GM18870 (cell line): ENCODE measurements at regions not wholly inside any gene's neighbourhood (a gene's known extent, or its start where the extent isn't known, plus 50 kb on each side); places are given as distances from the start of the nearest gene placed in this dataset.

ENCODE experiments used
- ATAC-seq: cut with Tn5 transposase; IDR thresholded peaks from one replicate; pipeline ENCODE4 v1.9.1; 2021; ENCODE audit warnings: moderate library complexity; ENCODE audit not compliant: unreplicated experiment

DNA sequence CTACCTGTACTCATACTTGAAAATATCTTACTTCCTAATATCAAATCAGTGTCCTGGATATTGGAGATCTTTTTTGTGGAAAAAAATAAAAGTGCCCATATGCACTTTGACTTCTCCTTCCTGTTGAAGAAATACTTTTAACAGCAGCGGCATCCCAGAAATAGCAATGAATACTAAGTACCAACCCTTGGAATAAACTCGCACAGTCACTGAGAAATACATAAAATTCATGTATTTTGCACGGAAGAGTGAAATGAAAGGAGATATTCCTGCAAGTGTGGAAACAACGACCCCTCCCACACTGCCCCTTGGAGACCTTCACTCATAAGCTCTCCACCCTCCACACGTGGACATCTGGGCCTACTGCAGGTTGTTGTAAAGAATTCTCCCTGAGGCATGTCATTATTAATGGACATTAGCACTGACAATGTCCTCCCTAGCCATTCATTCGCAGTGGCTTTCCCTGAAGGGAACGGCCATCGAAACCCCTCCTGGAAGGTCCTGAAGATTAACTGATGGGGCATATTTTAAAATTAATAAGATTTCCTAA, 407.6 kb upstream of the PFKP start:
- ATAC-seq = no peak

DNA sequence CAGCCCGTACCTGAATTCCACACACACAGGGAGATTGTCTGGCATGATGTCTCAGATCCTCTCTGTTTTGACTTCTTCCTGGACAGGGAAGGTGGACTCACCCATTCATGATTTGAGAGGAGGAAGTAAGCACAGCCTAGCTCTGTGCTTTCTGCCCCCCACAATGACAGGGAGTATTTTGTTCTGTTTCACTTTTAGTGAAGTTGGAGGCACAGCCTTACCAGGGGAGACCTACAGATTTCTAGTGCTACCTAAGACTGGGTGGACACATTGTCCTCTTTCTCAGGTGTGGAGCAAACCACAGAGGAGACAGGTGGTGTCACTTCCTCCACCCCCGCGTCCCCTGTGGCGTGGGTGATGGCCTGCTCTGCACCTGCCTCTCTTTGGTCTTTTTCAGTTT, 408.6 kb upstream of the PFKP start:
- ATAC-seq = no peak

DNA sequence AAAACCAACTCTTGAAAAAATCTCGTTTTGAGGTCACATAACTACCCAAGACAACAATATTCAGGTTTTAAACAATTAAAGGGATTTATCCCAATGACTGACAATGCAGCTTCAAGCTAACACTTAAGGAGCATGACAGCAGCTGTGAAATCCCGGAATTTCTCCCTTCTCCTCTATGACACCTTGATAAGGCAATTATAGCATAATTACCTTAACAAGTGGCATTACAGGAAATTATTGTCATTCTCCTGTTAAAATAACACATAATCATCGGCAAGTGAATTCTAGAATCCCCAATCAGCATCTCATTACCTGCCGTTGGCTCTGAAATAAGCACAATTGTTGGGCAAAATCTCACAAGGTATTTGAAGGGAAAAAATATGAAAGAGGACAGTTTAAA, 417.0 kb upstream of the PFKP start:
- no peak for ATAC-seq

DNA sequence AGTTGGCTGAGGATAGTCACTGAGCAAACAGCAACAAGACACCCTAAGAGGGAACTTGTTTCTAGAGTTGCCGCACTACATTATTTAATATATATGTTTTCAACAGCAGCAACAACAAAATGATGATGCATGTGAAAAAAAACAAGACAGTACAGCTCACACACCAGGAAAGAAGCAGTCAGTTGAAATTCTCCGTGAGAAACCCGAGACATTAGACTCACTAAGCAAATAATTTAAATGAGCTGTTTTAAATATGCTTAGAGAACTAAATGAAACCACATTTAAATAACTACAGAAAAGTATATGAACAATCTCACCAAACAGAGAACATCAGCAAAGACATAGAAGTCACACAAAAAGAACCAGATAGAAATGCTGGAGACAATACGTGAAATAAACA, 426.3 kb upstream of the PFKP start:
- ATAC-seq = no peak

DNA sequence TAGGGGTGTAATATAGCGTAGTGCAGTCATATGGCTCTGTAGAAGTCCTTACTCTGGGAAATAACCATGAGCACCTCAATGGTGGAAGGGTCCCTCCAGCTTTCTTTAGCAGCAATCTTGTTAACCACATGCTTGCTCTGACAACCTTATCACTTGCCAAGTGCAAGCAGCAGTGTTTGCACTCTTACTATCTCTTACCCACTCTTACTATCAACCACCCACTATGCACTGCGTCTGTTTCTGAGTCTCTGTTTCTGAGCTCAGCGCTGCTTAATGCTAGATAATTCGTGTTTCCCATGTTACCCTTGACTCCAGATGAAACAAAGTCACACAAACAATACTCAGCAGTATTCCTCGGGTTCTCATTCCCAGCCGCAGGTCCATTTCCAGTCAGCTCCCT, 433.7 kb upstream of the PFKP start:
- no peak for ATAC-seq

DNA sequence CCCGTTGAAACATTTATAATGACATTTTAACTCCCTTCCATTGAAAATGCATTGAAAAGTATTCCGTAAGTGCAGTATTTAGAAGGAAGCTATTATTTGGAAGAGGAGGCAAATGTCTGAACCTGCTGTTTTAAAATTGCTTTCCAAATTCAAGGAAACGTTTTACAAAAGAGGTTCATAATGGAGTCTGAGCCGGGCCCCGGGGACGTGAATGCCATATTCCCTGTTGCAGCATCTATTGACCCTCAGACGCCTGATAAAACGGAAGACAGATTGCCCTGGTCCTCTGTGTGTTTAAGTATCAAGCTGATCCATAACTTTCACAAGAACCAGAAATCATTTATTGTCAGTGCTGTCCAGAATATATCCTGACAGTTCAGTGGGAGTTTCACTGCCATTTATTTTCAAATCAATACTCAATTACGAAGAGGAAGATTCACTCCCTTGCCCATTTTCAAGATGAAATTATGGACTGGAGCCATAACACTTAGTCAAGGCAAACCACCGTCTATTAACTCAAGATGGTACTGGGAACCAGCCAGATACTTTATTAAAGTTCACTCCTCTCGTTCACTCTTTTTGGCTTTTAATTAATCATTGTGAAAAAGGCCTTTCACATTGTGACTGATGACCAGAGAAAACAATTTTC, 435.7 kb upstream of the PFKP start:
- no peak for ATAC-seq

DNA sequence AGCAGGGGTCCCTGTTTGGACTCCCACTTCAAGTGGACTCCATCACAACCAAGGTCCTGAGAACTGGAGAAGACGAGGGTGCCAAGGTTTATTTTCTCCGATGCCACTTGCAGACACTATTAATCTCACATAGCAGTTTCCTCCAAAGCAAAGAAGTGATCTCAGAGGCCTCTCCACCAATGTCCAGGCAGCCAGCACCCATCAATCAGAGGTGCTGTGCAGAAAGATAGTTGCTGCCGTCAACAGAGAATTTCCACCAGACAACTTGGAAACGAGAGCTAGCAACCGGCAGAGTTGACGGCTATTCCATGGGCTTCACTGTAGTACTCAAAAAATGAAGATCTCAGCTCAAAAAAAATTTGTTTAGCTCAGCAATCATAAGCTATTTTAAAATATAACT, 438.6 kb upstream of the PFKP start:
- no peak for ATAC-seq

DNA sequence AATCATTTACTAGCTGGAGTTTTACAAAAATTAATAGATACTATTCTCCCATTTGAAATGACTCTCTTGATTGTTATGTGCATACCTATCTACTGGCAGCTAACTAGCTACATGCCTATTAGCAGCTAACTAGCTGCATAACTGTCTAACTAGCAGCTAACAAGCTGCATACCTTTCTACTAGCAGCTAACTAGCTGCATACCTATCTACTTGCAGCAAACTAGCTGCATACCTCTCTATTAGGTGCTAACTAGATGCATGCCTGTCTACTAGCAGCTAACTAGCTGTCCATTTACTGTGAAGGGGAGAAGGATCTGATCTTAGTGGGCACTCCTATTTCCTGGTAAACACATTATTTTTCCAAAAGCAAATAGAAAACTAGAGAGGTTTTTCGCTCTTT, 439.4 kb upstream of the PFKP start:
- no peak for ATAC-seq

DNA sequence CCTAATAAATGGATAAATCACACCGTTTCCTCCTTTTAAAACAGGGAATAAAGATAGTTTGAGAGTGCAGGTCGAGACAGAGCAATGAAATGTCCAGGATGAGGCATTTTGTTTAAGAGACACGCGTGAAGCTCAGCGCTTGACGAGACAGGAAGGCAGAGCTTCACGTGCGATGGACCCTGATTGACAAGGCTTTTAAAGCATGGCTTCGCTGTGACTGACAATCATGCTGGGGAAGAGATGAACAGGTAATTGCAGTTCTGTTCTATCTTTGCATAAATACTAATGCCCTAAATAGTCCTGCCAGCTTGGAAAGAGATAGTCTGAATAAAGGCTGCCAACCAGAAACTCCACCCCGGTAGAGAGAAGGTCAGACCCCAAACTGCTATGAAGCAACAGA, 442.3 kb upstream of the PFKP start:
- no peak for ATAC-seq

DNA sequence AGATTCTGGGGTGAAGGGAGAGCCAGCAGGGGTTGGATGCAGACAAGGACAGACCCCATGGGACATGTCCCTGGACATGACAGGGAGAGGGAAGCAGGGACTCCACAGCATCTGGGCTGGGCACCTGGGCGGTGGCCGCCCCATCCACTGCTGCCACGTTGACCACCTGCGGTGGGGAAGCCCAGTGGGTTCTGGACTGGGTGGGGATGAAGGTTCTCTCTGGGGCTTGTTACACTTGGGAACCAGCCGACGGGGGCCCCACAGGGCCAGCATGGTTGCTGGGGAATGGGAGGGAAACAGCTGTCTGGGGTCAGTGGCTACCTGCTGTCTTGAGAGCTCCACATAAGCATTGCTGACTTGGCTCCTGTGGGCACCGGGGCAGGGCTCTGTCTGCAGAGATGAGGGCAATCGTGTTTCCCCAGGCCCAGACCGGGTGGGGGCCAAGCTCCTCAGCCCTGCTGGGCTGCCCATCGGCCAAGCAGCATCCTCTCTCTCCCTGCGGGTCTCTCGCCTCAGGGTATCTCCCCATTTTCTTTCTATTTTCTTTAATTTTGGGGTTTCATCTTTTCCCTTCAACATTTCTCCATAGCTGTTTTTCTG, 443.6 kb upstream of the PFKP start:
- no peak for ATAC-seq

DNA sequence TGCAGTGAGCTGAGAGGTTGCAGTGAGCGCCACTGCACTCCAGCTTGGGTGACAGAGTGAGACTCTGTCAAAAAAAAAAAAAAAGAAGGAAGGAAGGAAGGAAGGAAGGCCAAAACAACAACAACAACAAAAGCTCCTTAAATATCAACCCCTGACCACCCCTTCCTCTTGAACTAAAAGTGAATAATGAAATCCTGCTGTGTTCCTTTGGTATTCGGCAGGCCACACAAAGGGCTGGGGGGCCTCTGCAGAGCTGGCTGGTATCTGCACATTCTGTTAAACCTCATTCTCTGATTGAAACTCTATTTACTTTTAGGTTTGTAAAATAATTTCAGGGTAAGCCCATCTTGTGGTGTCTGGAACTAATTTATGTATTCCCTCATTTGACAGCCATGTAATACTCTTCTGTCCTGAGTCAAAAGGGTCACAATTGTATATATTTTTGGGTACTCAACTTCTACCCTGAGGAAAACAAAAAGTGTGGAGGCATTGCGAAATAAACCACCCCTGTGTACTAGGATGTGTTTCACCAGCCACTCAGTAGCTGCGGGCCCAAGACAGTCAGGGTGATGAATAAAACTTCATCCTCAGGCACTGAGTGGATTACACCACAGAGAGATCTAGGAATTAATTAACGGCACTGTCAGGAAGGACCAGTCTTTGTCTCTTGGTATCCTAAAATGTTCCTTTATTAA, 446.4 kb upstream of the PFKP start:
- ATAC-seq = no peak

DNA sequence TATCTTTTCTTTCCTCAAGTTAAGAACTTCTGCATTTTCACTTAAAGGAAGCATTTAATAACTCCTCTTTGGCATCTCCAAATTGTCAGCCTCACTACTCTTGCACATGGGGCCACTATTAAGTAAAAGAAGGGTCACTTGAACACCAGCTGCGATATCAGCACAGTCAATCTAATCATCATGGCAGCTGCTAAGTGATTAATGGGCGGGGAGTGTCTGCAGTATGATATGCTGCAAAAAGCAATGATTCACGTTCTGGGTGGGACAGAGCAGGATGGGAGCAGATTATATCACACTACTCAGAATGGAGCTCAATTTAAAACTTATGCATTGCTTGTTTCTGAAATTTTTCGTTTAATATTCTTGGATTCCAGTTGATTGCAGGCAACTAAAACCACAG, 447.4 kb upstream of the PFKP start:
- no peak for ATAC-seq

DNA sequence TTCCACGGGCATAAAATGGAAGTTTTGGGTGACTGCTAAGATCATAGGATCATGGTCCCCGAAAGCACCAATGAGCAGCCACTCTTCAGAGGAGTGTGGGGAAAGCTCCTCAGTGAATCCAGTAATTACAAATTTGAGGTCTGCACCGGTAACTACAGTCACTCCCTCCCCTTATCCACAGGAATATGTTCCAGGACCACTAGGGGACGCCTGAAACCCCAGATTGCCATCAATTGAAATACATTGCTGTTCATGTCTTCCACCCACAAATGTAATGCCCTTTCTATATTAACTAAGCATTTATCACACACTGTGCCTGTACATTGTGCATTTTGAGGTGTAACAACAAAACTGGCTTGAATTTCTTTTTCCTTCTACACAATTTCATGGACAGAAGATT, 447.9 kb upstream of the PFKP start:
- ATAC-seq = no peak

DNA sequence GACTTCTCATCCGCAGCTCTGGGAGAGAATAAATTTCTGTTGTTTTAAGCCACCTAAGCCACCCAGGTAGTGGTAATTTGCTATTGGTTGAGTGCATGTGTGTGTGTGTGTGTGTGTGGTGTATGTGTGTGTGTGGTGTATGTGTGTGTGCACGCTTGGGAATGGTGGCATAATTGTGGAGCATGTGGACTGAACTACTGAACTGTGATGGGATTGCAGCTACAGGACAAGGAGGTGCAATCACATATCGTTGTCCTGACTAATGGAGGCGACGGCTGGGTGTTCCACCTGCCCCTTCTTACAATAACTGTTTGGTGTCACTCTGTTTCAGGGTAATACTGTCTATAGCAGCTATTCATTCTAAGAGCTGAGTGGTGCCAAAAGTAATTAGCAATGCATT, 448.7 kb upstream of the PFKP start:
- ATAC-seq = no peak

DNA sequence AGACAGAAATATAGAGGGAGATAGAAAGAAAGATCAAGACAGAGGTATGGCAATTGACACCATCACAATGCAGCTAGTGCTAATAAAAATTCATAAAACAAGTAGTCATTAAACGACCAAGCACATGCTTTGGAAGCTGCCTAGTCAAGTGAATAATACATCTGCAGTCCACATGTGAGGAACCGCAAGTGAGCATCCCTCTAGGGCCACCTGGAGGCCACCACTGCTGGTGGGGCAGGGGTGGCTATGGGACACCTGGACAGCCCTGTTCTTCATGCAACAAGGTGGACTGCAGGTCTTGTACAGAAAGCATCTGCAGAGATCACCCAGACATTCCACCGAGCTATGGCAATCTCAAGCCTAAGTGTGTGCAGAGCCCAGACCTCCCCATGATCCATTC, 451.1 kb upstream of the PFKP start:
- no peak for ATAC-seq

DNA sequence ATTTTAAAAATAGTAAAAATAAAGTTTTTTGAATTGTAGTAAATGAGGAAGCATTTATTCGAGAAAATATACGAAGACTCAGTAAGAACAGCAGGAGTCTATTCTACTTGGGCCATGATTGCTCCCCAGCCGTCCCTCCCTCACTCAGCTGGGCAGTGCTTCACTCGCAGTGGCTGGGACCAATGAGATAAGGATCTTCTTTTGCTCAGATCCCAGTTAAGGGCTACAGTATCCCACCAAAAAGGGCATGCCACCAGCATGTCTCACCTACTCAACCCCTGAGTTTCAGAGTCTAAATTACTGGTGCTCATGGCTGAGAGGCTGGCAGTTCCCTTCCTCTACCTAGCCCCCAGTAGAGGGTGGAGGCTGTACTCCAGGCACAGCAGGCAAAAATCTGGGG, 455.7 kb upstream of the PFKP start:
- ATAC-seq = no peak

DNA sequence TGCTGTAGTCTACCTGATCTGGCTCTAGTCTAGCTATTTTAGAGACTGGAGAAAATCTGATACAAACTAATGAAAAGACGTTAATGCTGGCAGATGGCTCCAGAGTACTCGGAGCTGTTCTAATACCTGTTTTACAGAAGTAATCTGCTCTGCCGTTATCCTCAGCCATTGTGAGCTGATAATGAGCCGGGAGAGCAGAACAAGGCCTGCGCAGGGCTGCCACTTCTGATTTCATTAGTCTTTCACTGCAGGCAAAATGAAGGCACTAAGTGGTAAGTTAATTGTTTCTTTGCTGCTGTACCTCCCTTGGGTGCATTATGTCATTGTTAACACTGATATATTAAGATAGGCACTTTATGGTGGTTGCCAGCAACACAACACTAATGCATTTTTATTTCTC, 456.4 kb upstream of the PFKP start:
- no peak for ATAC-seq

DNA sequence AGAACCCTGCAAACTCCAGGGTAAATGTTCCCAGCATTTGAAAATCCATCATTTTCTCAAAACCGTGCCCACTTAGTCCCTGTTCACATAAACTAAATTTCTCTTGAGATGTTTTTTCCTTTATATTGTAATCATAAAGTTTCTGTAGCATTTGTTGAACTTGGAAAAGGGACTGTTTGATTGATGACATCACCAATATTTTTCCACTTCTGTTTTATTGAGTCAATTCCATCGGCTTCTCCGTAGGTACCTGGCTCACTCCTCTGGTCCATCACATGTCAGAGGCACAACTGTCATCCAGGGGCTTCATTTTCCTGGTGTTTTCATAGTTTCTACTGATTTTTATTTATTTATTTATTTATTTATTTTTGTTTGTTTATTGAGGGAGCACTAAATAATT, 462.5 kb upstream of the PFKP start:
- ATAC-seq = no peak

DNA sequence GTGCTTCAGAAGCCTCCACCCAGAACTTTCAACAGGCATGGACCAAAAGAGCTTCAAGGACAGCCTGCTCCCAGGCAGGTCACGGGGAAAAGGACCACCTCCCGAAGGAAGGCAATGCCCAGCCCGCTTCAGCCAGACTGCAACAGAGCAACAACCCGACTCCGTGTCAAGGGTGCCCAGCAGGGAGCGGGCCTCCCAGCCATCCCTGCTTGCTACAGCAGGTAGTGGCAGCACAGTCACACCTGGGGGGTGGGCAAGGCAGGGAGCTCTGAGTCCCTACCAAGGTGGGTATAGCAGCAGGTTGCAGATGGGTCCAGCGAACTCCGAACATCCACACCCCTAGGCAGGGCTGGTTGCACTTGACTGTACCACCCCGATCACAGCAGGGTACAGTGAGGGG, 467.8 kb upstream of the PFKP start:
- no peak for ATAC-seq

DNA sequence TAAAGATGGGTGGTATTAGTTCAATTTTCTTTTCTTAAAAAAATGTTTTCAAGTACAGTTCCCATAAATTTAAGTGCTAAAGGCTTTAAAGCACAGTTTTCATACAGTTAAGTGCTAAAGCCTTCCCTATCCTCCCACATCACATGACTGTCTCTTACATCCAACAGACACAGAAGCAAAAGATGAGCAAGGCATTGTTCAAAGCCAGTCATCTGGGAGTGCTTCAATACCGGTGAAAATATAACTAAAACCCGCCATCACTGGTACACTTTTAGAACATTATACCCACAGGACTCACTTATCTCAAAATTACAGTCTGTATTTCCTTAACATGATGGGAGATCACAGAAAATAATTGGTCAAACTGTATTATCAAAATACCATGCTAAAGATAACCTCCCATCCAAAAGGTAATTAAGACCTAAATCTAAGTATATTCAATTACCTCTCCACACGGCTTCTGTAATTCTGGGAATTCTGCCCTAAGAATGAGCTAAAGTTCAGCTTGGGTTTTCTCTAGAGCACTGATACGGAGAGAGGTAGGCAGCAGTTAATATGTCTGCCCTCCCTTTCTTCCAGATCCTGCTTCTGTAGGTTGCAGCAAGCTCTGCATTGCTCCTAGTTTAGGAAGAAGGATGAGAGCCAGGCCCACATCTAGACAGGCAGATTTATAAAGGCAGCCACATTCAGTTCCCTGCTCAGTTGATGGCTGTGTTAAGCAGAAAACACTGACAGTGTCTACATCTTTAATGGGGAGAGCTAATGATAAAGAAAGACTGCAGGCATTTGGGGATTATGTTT, 474.8 kb upstream of the PFKP start:
- no peak for ATAC-seq

DNA sequence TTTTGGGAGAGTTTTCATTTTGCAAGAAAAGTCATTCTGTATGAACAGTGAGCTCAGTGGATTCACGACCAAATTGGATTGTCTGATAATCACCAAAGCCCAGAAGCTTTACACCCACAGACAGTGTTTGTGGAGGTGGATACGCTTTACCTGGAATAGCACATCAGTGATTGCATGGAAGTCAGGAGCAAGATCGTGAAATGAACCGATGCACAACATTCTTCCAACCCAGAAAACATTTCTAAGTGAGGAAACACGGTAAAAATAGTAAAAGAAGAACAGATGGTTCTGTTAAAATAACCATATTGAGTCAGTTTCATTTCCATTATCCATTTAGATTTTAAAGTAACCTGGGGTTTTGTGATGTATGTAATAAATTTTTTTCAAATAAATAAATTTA, 478.2 kb upstream of the PFKP start:
- ATAC-seq = no peak

DNA sequence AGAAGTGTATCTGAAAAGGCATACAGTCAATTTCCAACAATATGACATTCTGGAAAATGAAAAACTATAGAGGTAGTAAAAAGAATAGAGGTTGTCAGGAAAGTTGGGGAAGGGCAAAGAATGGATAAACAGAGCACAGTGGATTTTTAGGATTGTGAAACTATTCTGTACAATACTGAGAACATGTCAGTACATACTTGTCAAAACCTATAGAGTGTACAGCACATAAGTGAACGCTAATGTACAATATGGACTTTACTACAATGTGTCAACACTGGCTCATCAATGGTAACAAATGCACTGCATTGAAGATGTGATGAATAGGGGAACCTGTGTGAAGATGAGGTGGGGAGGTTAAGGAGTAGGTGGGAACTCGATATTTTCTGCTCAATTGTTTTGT, 483.0 kb upstream of the PFKP start:
- ATAC-seq = no peak
